K562 (cell line): ENCODE measurements at regions not wholly inside any gene's neighbourhood (a gene's known extent, or its start where the extent isn't known, plus 50 kb on each side); places are given as distances from the start of the nearest gene placed in this dataset.

Experiments
- ATAC-seq: fragments of 200-7000 bp; cut with Tn5 transposase; 3 replicates; pipeline ENCODE4 v1.9.1; 2020; ENCODE audit warnings: moderate library complexity
- BruUV-seq: library from RNA; stranded (reverse); fragments of 400-500 nt; replicated peaks from 2 replicates; lab custom pipeline; 2021; lab: Mats Ljungman, UMichigan
- CTCF ChIA-PET: fragments of 300-600 bp; formaldehyde crosslinking; extraction: SDS; loops from one replicate; lab custom pipeline; 2021; ENCODE audit warnings: low intra/inter-chr PET ratio; lab: Yijun Ruan, JAX
- POLR2A ChIA-PET: fragments of 300-600, 350-650 bp; sonication (Branson Sonifier 250); formaldehyde crosslinking; extraction: SDS; loops from one replicate; lab custom pipeline; 2021; ENCODE audit warnings: antibody characterized with exemption, inconsistent platforms; lab: Yijun Ruan, JAX
- DNase-seq, 4 experiments: peaks; one replicate each; pipeline versions ENCODE4 v3.0.0 to v3.0.0-alpha.2; 2011 to 2018; ENCODE audit warnings: low spot score in 3 of 4, mixed read lengths in 3 of 4; ENCODE audit errors: extremely low read depth in 1 of 4
- FAIRE-seq: peaks from 2 replicates; lab custom pipeline; 2011; peaks lifted over from hg19 to GRCh38; lab: Jason Lieb, UNC
- H2AFZ ChIP-seq: 2 replicates; pipeline ENCODE4 v1.6.0; 2011; ENCODE audit warnings: low read depth, low read length, control low read depth, inconsistent platforms
- H3K27ac ChIP-seq: fragments of 200-600 bp; 3 replicates; pipeline ENCODE4 v1.8.0; 2011; ENCODE audit warnings: low read depth, mild to moderate bottlenecking, control low read depth, inconsistent platforms, low read length, moderate library complexity, mixed read lengths; ENCODE audit errors: extremely low read depth
- H3K27me3 ChIP-seq, 2 experiments: fragments of 300-600 bp in 1 of 2; 2 replicates in 1 of 2; 3 replicates in 1 of 2; pipeline versions ENCODE4 v1.6.0 to v1.8.0; 2011; ENCODE audit warnings: inconsistent platforms in 2 of 2, low read length in 2 of 2, mild to moderate bottlenecking in 1 of 2, mixed read lengths in 1 of 2, moderate library complexity in 1 of 2; ENCODE audit not compliant: control insufficient read depth in 2 of 2, insufficient read depth in 2 of 2
- H3K36me3 ChIP-seq: fragments of 300-600 bp; 3 replicates; pipeline ENCODE4 v1.8.0; 2011; ENCODE audit warnings: mild to moderate bottlenecking, low read length, inconsistent platforms; ENCODE audit not compliant: control insufficient read depth, insufficient read depth
- H3K4me1 ChIP-seq, 2 experiments: fragments of 200-600 bp in 1 of 2; replicated peaks in 1 of 2; 2 replicates in 1 of 2; 3 replicates in 1 of 2; pipeline versions ENCODE4 v1.5.1 to v1.8.0; 2011; ENCODE audit warnings: inconsistent platforms in 2 of 2, low read length in 2 of 2, mild to moderate bottlenecking in 1 of 2, mixed read lengths in 1 of 2, moderate library complexity in 1 of 2; ENCODE audit not compliant: control insufficient read depth in 2 of 2, insufficient read depth in 2 of 2
- H3K4me2 ChIP-seq: 2 replicates; pipeline ENCODE4 v1.6.1; 2011; ENCODE audit warnings: low read length, control low read depth, inconsistent platforms, mixed read lengths; ENCODE audit not compliant: insufficient read depth
- H3K4me3 ChIP-seq: fragments of 200-600 bp; sonication (generic), shearing (Covaris generic); 2 replicates; pipeline ENCODE4 v1.5.1; 2016; ENCODE audit warnings: control low read depth, inconsistent platforms
- H3K79me2 ChIP-seq: fragments of 200-600 bp; 3 replicates; pipeline ENCODE4 v1.8.0; 2011; ENCODE audit warnings: low read length, inconsistent platforms; ENCODE audit not compliant: control insufficient read depth, insufficient read depth
- H3K9ac ChIP-seq, 2 experiments: 2 replicates each; pipeline versions ENCODE4 v1.6.0 to v1.6.1; 2011; ENCODE audit warnings: low read depth in 2 of 2, low read length in 2 of 2, control low read depth in 1 of 2, inconsistent platforms in 1 of 2, mild to moderate bottlenecking in 1 of 2, mixed read lengths in 1 of 2; ENCODE audit not compliant: insufficient read depth in 1 of 2
- H3K9me1 ChIP-seq: one replicate; pipeline ENCODE4 v1.6.0; 2011; ENCODE audit warnings: inconsistent platforms, mild to moderate bottlenecking, low read length, moderate library complexity; ENCODE audit not compliant: control insufficient read depth, insufficient read depth
- H3K9me3 ChIP-seq: replicated peaks from 2 replicates; pipeline ENCODE4 v1.5.1; 2011; ENCODE audit warnings: low read depth, low read length, inconsistent platforms; ENCODE audit not compliant: control insufficient read depth, insufficient read depth
- H4K20me1 ChIP-seq: replicated peaks from 2 replicates; pipeline ENCODE4 v1.6.1; 2011; ENCODE audit warnings: low read length, inconsistent platforms, mixed read lengths; ENCODE audit not compliant: control insufficient read depth, insufficient read depth
- HDAC2 ChIP-seq: fragments of 450-650 bp; IDR thresholded peaks from 2 replicates; pipeline ENCODE4 v1.6.1; 2016; ENCODE audit warnings: mild to moderate bottlenecking
- NR2F6 ChIP-seq: fragments of 450-650 bp; formaldehyde crosslinking; IDR thresholded peaks from 2 replicates; pipeline ENCODE4 v1.4.0; 2020; ENCODE audit warnings: mild to moderate bottlenecking
- RAD21 ChIP-seq, 2 experiments: fragments of 250-450 bp in 1 of 2; fragments of 450-650 bp in 1 of 2; sonication (Bioruptor Pico) in 1 of 2; formaldehyde crosslinking in 1 of 2; IDR thresholded peaks in 1 of 2; conservative IDR thresholded peaks in 1 of 2; 2 replicates each; pipeline versions ENCODE4 v1.4.0 to v1.8.0; 2020 to 2022; ENCODE audit warnings: mild to moderate bottlenecking in 2 of 2, moderate library complexity in 1 of 2
- U2AF2 ChIP-seq: fragments of 200-400 bp; formaldehyde crosslinking; optimal IDR thresholded peaks from 2 replicates; pipeline ENCODE3; 2017; ENCODE audit warnings: low read depth, mild to moderate bottlenecking, low read length
- YBX1 ChIP-seq: fragments of 450-650 bp; IDR thresholded peaks from 2 replicates; pipeline ENCODE4 v1.7.1; 2016; ENCODE audit warnings: mild to moderate bottlenecking
- ZBTB12 ChIP-seq: fragments of 250-450 bp; sonication (Bioruptor Pico); IDR thresholded peaks from 2 replicates; pipeline ENCODE4 v1.4.0; 2020
- ZNF695 ChIP-seq: fragments of 450-650 bp; formaldehyde crosslinking; IDR thresholded peaks from 2 replicates; pipeline ENCODE4 v1.4.0; 2020; ENCODE audit warnings: mild to moderate bottlenecking, moderate library complexity
- WGBS: fragments of 100-300 bp; shearing (Covaris generic); methylation state at CpG from one replicate; pipeline ENCODE4 v1.1.6; 2016; ENCODE audit warnings: low coverage, mixed read lengths; ENCODE audit not compliant: insufficient coverage; ENCODE audit errors: missing lambda C conversion rate; 5-methylcytosine and 5-hydroxymethylcytosine counted together
- in situ Hi-C: fragments of 300-500 bp; cut with MboI; formaldehyde crosslinking; loops from 4 replicates; pipeline ENCODE4 v1.15.0; 2018; ENCODE audit warnings: inconsistent platforms, mixed read lengths
- intact Hi-C: fragments of 100-400 bp; cut with micrococcal nuclease; formaldehyde crosslinking; loops from 2 replicates; pipeline ENCODE4 v1.14.2; 2022

- no TSS peak for BruUV-seq
- intact Hi-C loops (loop anchor here (5.0 kb wide), 1 partner anchor 52 kb away; no protein-coding TSS in a partner anchor), in situ Hi-C loops (no loop called here)
- no peaks in the 10 kb centered on the region for H4K20me1 ChIP-seq
- FAIRE-seq, result no peak
- ChIA-PET CTCF (interaction anchor here (1.1 kb wide), 1 partner anchor 360 kb away, joined by 3 read pairs; no protein-coding TSS in a partner anchor), POLR2A (no interaction called here)
- H3K9me1 ChIP-seq, result no peaks in the 10 kb centered on the region
- peaks cover 0 to 22% of the 10 kb centered on the region in 2 experiments; a peak in 3 of 5 replicates for H3K27me3 ChIP-seq
- TF ChIP-seq ZBTB12 (CRISPR knock-in tag) (no peak), ZNF695 (no peak), YBX1 (no peak), RAD21 (CRISPR knock-in tag; conservative IDR thresholded peaks at IDR 0.05 in 1 of 2, IDR thresholded peaks at IDR 0.05 in 1 of 2) (no peak), NR2F6 (CRISPR knock-in tag) (no peak), U2AF2 (no peak), HDAC2 (no peak)
- TF ChIP-seq, all 486 proteins: peak for 0
- Histone ChIP-seq H3K9ac (no peak overlapping the region), H3K4me3 (no peak overlapping the region), H3K27ac (no peak overlapping the region), H3K36me3 (no peaks in the 10 kb centered on the region), H3K9me3 (no peaks in the 10 kb centered on the region), H2AFZ (no peak overlapping the region), H3K4me1 (peaks cover 2 to 7% of the 10 kb centered on the region in 2 experiments; a peak in 2 of 5 replicates), H3K4me2 (no peak overlapping the region), H3K79me2 (no peaks in the 10 kb centered on the region)
- 8% methylated on average over 8 of the region's 8 CpGs for WGBS
- no peak for ATAC-seq
- DNase-seq, result no peak
Measured at GRCh38 chr10:2979306-2979705, 88.0 kb upstream of the PFKP start.
